ENCODE measurements at regions not wholly inside any gene's neighbourhood (a gene's known extent, or its start where the extent isn't known, plus 50 kb on each side); places are given as distances from the start of the nearest gene placed in this dataset.

DNA sequence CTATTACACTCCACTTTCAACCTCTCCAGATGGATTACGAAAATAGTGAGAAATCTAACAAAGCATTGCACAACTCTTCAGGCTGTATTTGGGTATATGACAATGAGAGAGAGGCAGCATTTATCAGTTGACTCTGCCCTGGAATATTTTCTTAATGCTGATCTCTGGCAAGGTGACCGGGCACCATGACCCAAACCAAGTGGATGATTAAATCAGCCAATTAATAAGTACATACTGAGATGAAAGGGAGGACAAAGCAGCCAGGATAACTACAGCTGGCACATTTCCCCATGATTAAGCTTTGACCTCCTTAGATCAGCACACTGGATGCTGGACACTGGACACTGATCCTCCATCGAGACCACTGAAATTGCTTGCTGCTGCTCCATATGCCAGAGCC lies 218.2 kb downstream of the ASCL1 start:
- TF ChIP-seq TAF1 (IDR thresholded peaks at IDR 0.05; ENCODE audit: borderline replicate concordance, low read depth, low read length), result no peak
- TF ChIP-seq POLR2A (IDR thresholded peaks at IDR 0.05; ENCODE audit: low read depth, low read length), result no peak
